CD14-positive monocyte (primary cell): ENCODE measurements at regions not wholly inside any gene's neighbourhood (a gene's known extent, or its start where the extent isn't known, plus 50 kb on each side); places are given as distances from the start of the nearest gene placed in this dataset.

Experiments
- DNase-seq, 3 donors: peaks; one replicate each; pipeline ENCODE4 v3.0.0-alpha.2; 2011 to 2022
- H2AFZ ChIP-seq: 2 replicates; pipeline ENCODE4 v1.6.0; 2012; ENCODE audit warnings: mild to moderate bottlenecking, low read depth, low read length, inconsistent platforms; ENCODE audit not compliant: insufficient read depth, poor library complexity, severe bottlenecking
- H3K27ac ChIP-seq, 2 donors: 1 replicate in 1 of 2; 2 replicates in 1 of 2; pipeline ENCODE4 v1.5.1; 2012 to 2013; ENCODE audit warnings: low read length in 2 of 2, control low read depth in 1 of 2, inconsistent platforms in 1 of 2, low read depth in 1 of 2, mild to moderate bottlenecking in 1 of 2
- H3K27me3 ChIP-seq, 2 donors: one replicate each; pipeline versions ENCODE4 v1.6.0 to v1.6.1; 2011 to 2013; ENCODE audit warnings: low read length in 2 of 2; ENCODE audit not compliant: control insufficient read depth in 2 of 2, insufficient read depth in 2 of 2
- H3K36me3 ChIP-seq, 2 donors: replicated peaks in 1 of 2; 1 replicate in 1 of 2; 2 replicates in 1 of 2; pipeline versions ENCODE4 v1.5.1 to v1.6.1; 2012 to 2013; ENCODE audit warnings: low read length in 2 of 2, control low read depth in 1 of 2, inconsistent platforms in 1 of 2, mild to moderate bottlenecking in 1 of 2; ENCODE audit not compliant: insufficient read depth in 2 of 2, control insufficient read depth in 1 of 2
- H3K4me1 ChIP-seq, 2 donors: 1 replicate in 1 of 2; 2 replicates in 1 of 2; pipeline versions ENCODE4 v1.5.1 to v1.6.1; 2012 to 2013; ENCODE audit warnings: low read length in 2 of 2, control low read depth in 1 of 2, inconsistent platforms in 1 of 2, mild to moderate bottlenecking in 1 of 2, moderate library complexity in 1 of 2; ENCODE audit not compliant: insufficient read depth in 2 of 2, control insufficient read depth in 1 of 2
- H3K4me2 ChIP-seq: replicated peaks from 2 replicates; pipeline ENCODE3; 2012; ENCODE audit warnings: low read length, moderate library complexity, mild to moderate bottlenecking; ENCODE audit not compliant: poor library complexity, severe bottlenecking; ENCODE audit errors: extremely low read depth
- H3K4me3 ChIP-seq, 3 experiments: fragments of 200-600 bp in 1 of 3; sonication (generic) in 1 of 3; replicated peaks in 1 of 3; 1 replicate in 2 of 3; 2 replicates in 1 of 3; pipeline ENCODE4 v1.5.1; 2011 to 2013; ENCODE audit warnings: low read length in 3 of 3, mild to moderate bottlenecking in 3 of 3, control low read depth in 2 of 3, low read depth in 2 of 3, inconsistent platforms in 1 of 3, moderate library complexity in 1 of 3
- H3K79me2 ChIP-seq: 2 replicates; pipeline ENCODE4 v1.6.0; 2012; ENCODE audit warnings: mild to moderate bottlenecking, control low read depth, inconsistent platforms, low read length, moderate library complexity; ENCODE audit not compliant: insufficient read depth
- H3K9ac ChIP-seq: 2 replicates; pipeline ENCODE4 v1.6.0; 2017; ENCODE audit warnings: low read length, mild to moderate bottlenecking; ENCODE audit not compliant: insufficient read depth, poor library complexity, severe bottlenecking
- H3K9me3 ChIP-seq, 2 donors: replicated peaks in 1 of 2; 1 replicate in 1 of 2; 2 replicates in 1 of 2; pipeline versions ENCODE4 v1.5.1 to v1.6.1; 2012 to 2013; ENCODE audit warnings: low read length in 2 of 2, control low read depth in 1 of 2; ENCODE audit not compliant: control insufficient read depth in 1 of 2, insufficient read depth in 1 of 2
- H4K20me1 ChIP-seq: 2 replicates; pipeline ENCODE4 v1.6.0; 2012; ENCODE audit warnings: mild to moderate bottlenecking, low read length, control low read depth, moderate library complexity; ENCODE audit not compliant: insufficient read depth
- H3K27ac Mint-ChIP-seq, 7 donors: one replicate each; pipeline ENCODE4 v1.8.0; 2020; ENCODE audit warnings: mild to moderate bottlenecking in 7 of 7, mixed read lengths in 7 of 7, moderate library complexity in 6 of 7, inconsistent platforms in 2 of 7
- H3K27me3 Mint-ChIP-seq, 3 donors: one replicate each; pipeline ENCODE4 v1.8.0; 2021 to 2022; ENCODE audit warnings: low read depth in 3 of 3, mild to moderate bottlenecking in 3 of 3, mixed read lengths in 3 of 3, moderate library complexity in 3 of 3, inconsistent platforms in 1 of 3
- H3K36me3 Mint-ChIP-seq, 2 donors: one replicate each; pipeline ENCODE4 v1.8.0; 2020; ENCODE audit warnings: mixed read lengths in 2 of 2, inconsistent platforms in 1 of 2, mild to moderate bottlenecking in 1 of 2
- H3K4me1 Mint-ChIP-seq: one replicate; pipeline ENCODE4 v1.8.0; 2020; ENCODE audit warnings: mild to moderate bottlenecking, mixed read lengths
- H3K4me3 Mint-ChIP-seq, 2 donors: one replicate each; pipeline ENCODE4 v1.8.0; 2020; ENCODE audit warnings: mild to moderate bottlenecking in 2 of 2, mixed read lengths in 2 of 2, moderate library complexity in 1 of 2
- H3K9me3 Mint-ChIP-seq, 7 donors: one replicate each; pipeline ENCODE4 v1.8.0; 2020 to 2022; ENCODE audit warnings: mixed read lengths in 7 of 7, mild to moderate bottlenecking in 6 of 7, moderate library complexity in 6 of 7, inconsistent platforms in 2 of 7
- WGBS: methylation state at CpG from one replicate; pipeline ENCODE4 v1.1.5; 2013; ENCODE audit warnings: missing lambda C conversion rate; ENCODE audit not compliant: insufficient coverage; 5-methylcytosine and 5-hydroxymethylcytosine counted together
- intact Hi-C, 2 donors: fragments of 100-400 bp; cut with micrococcal nuclease; formaldehyde crosslinking; loops; one replicate each; pipeline versions ENCODE4 v1.15.0 to v1.15.1; 2023
- TF ChIP-seq, protein P1 (sequence below): fragments of 200-600 bp; IDR thresholded peaks from one replicate; pipeline ENCODE4 v1.8.0; 2022; ENCODE audit warnings: antibody characterized with exemption, mild to moderate bottlenecking

DNA sequence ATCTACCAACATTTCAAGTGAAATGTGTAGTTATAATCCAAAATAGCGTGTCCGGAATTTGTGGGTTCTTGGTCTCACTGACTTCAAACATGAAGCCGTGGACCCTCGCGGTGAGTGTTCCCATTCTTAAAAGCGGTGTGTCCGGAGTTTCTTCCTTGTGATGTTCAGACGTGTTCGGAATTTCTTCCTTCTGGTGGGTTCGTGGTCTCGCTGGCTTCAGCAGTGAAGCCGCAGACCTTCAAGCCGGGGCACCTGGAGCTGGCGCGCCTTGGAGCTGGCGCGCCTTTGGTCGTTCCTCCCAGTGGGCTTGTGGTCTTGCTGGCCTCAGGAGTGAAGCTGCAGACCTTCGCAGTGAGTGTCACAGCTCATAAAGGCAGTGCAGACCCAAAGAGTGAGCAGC, 291.5 kb upstream of the EYS start:
- intact Hi-C loops = no loop called here

DNA sequence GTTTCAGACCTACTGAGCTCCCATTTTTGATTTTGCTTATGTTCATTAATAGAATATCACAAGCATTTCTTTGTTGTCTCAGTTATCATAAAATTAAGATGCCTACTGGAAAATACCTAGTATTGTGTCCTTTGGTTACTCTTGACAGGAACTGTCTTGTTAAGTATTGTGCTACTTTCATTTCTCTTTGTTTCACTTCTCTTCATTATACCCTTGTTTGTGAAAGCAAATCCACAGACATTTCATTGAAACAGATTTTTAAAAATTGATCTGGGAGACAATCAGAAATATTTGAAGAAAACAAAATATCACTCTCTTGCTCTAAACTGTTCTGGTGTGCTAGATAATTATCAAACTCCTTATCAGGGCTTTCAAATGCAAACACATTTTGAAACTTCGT, 290.5 kb upstream of the EYS start:
- no peaks in the 10 kb centered on the region for H3K4me1 Mint-ChIP-seq
- no peak overlapping the region for H3K27ac ChIP-seq
- H3K27ac Mint-ChIP-seq = no peak overlapping the region
- WGBS = no CpG with 5 or more reads among the region's 1 CpG
- H3K36me3 Mint-ChIP-seq = no peaks in the 10 kb centered on the region
- peaks cover 0 to 1% (median 0%) of the 10 kb centered on the region in 3 donors for H3K27me3 Mint-ChIP-seq
- peaks cover 3 to 11% (median 4%) of the 10 kb centered on the region in 7 donors for H3K9me3 Mint-ChIP-seq
- no peaks in the 10 kb centered on the region for H3K27me3 ChIP-seq
- no peaks in the 10 kb centered on the region for H3K79me2 ChIP-seq
- H4K20me1 ChIP-seq = no peaks in the 10 kb centered on the region
- H3K9ac ChIP-seq = no peak overlapping the region
- DNase-seq = no peak
- no peak overlapping the region for H3K4me3 ChIP-seq
- H2AFZ ChIP-seq = no peak overlapping the region
- TF ChIP-seq, protein P1, sequence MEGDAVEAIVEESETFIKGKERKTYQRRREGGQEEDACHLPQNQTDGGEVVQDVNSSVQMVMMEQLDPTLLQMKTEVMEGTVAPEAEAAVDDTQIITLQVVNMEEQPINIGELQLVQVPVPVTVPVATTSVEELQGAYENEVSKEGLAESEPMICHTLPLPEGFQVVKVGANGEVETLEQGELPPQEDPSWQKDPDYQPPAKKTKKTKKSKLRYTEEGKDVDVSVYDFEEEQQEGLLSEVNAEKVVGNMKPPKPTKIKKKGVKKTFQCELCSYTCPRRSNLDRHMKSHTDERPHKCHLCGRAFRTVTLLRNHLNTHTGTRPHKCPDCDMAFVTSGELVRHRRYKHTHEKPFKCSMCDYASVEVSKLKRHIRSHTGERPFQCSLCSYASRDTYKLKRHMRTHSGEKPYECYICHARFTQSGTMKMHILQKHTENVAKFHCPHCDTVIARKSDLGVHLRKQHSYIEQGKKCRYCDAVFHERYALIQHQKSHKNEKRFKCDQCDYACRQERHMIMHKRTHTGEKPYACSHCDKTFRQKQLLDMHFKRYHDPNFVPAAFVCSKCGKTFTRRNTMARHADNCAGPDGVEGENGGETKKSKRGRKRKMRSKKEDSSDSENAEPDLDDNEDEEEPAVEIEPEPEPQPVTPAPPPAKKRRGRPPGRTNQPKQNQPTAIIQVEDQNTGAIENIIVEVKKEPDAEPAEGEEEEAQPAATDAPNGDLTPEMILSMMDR = no peak
- H3K4me2 ChIP-seq = no peak overlapping the region
- no peaks in the 10 kb centered on the region for H3K36me3 ChIP-seq
- H3K9me3 ChIP-seq = peaks cover 15% of the 10 kb centered on the region in 2 donors
- intact Hi-C loops = no loop called here
- H3K4me3 Mint-ChIP-seq = no peak overlapping the region
- H3K4me1 ChIP-seq = no peaks in the 10 kb centered on the region

More for the DNA sequence above, 291.5 kb upstream of the EYS start:
- H3K36me3 ChIP-seq = no peaks in the 10 kb centered on the region
- no peak overlapping the region for H3K4me2 ChIP-seq
- no peak overlapping the region for H3K4me3 Mint-ChIP-seq
- peaks cover 0 to 1% (median 0%) of the 10 kb centered on the region in 3 donors for H3K27me3 Mint-ChIP-seq
- H3K4me1 Mint-ChIP-seq = no peaks in the 10 kb centered on the region
- H3K4me1 ChIP-seq = no peaks in the 10 kb centered on the region
- DNase-seq = no peak
- H3K27me3 ChIP-seq = no peaks in the 10 kb centered on the region
- H3K79me2 ChIP-seq = no peaks in the 10 kb centered on the region
- H3K27ac Mint-ChIP-seq = no peak overlapping the region
- no peak overlapping the region for H3K4me3 ChIP-seq
- no peak overlapping the region for H2AFZ ChIP-seq
- H4K20me1 ChIP-seq = no peaks in the 10 kb centered on the region
- peaks cover 15% of the 10 kb centered on the region in 2 donors for H3K9me3 ChIP-seq
- no peak overlapping the region for H3K27ac ChIP-seq
- 98% methylated on average over 18 of the region's 19 CpGs for WGBS
- H3K36me3 Mint-ChIP-seq = no peaks in the 10 kb centered on the region
- peaks cover 3 to 11% (median 4%) of the 10 kb centered on the region in 7 donors for H3K9me3 Mint-ChIP-seq
- H3K9ac ChIP-seq = no peak overlapping the region
- TF ChIP-seq, protein P1 = no peak
